MM.1S (cell line): ENCODE measurements at regions not wholly inside any gene's neighbourhood (a gene's known extent, or its start where the extent isn't known, plus 50 kb on each side); places are given as distances from the start of the nearest gene placed in this dataset.

Experiments used
- DNase-seq: peaks from one replicate; pipeline ENCODE4 v3.0.0-alpha.2; 2015
- H2AFZ ChIP-seq: fragments of 300-600 bp; sonication (generic); 2 replicates; pipeline ENCODE4 v1.6.0; 2016; ENCODE audit warnings: antibody characterized with exemption, low read length
- H3F3A ChIP-seq: fragments of 300-600 bp; sonication (generic); 2 replicates; pipeline ENCODE4 v1.6.1; 2016; ENCODE audit warnings: mild to moderate bottlenecking, antibody characterized with exemption, low read length, moderate library complexity, mixed read lengths; ENCODE audit not compliant: insufficient read depth
- H3K27ac ChIP-seq: fragments of 300-600 bp; sonication (generic); 2 replicates; pipeline ENCODE4 v1.5.1; 2016; ENCODE audit warnings: mild to moderate bottlenecking, low read length
- H3K27me3 ChIP-seq: fragments of 300-600 bp; sonication (generic); replicated peaks from 2 replicates; pipeline ENCODE4 v1.6.0; 2016; ENCODE audit warnings: low read length; ENCODE audit not compliant: insufficient read depth
- H3K36me3 ChIP-seq: fragments of 300-600 bp; sonication (generic); replicated peaks from 2 replicates; pipeline ENCODE4 v1.6.1; 2016; ENCODE audit warnings: mild to moderate bottlenecking, low read length, mixed read lengths; ENCODE audit not compliant: insufficient read depth
- H3K4me1 ChIP-seq: fragments of 300-600 bp; sonication (generic); 2 replicates; pipeline ENCODE4 v1.6.1; 2016; ENCODE audit warnings: low read length, mixed read lengths
- H3K4me2 ChIP-seq: fragments of 300-600 bp; sonication (generic); 2 replicates; pipeline ENCODE4 v1.6.0; 2016; ENCODE audit warnings: low read depth, low read length
- H3K4me3 ChIP-seq: fragments of 300-600 bp; sonication (generic); 2 replicates; pipeline ENCODE4 v1.5.1; 2016; ENCODE audit warnings: low read length, mixed read lengths
- H3K79me2 ChIP-seq: fragments of 300-600 bp; sonication (generic); 2 replicates; pipeline ENCODE4 v1.6.1; 2016; ENCODE audit warnings: mixed run types, low read length, mixed read lengths
- H3K9ac ChIP-seq: fragments of 300-600 bp; sonication (generic); 2 replicates; pipeline ENCODE4 v1.6.1; 2016; ENCODE audit warnings: low read length, mixed read lengths
- H3K9me2 ChIP-seq: fragments of 300-600 bp; sonication (generic); replicated peaks from 2 replicates; pipeline ENCODE4 v1.6.1; 2016; ENCODE audit warnings: mild to moderate bottlenecking, low read length, mixed read lengths; ENCODE audit not compliant: insufficient read depth
- H3K9me3 ChIP-seq: fragments of 300-600 bp; sonication (generic); replicated peaks from 2 replicates; pipeline ENCODE4 v1.6.1; 2016; ENCODE audit warnings: mild to moderate bottlenecking, low read length, mixed read lengths; ENCODE audit not compliant: insufficient read depth
- H4K20me1 ChIP-seq: fragments of 300-600 bp; sonication (generic); 2 replicates; pipeline ENCODE4 v1.6.1; 2016; ENCODE audit warnings: mild to moderate bottlenecking, low read length, moderate library complexity, mixed read lengths; ENCODE audit not compliant: insufficient read depth
- CTCF ChIP-seq: fragments of 300-600 bp; sonication (generic); IDR thresholded peaks from 2 replicates; pipeline ENCODE4 v1.5.1; 2016; ENCODE audit warnings: antibody characterized with exemption, low read length, mixed read lengths
- EZH2 ChIP-seq: fragments of 300-600 bp; sonication (generic); optimal IDR thresholded peaks from 2 replicates; pipeline ENCODE3; 2017; ENCODE audit warnings: low read depth, mild to moderate bottlenecking, antibody characterized with exemption, low read length, mixed read lengths
- EZH2phosphoT487 ChIP-seq: fragments of 300-600 bp; sonication (generic); IDR thresholded peaks from 2 replicates; pipeline ENCODE4 v1.6.1; 2018; ENCODE audit warnings: antibody characterized with exemption, low read length

DNA sequence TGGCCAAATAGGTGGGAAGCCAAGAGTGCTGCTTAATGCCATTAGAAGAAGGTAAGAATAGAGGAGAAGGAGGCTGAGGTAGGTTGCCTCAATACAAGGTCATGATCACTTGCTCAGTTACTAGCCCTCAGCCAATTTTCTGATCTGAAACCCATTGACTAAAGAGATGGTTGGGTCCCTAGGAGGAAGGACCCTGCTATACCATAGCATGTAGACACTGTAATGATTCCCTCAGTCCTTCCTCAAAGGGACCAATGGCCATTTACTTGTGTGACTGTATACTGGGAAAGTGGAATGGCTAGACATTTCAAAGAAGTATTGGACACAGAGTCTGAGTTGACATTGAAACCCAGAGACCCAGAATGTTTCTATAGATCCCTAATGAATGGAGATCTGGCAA lies 108.5 kb upstream of the MAP1B start:
- no peaks in the 10 kb centered on the region for H3K27me3 ChIP-seq
- no peaks in the 10 kb centered on the region for H4K20me1 ChIP-seq
- no peak overlapping the region for H3K9ac ChIP-seq
- no peaks in the 10 kb centered on the region for H3K9me3 ChIP-seq
- no peaks in the 10 kb centered on the region for H3F3A ChIP-seq
- H2AFZ ChIP-seq: no peak overlapping the region
- no peak for DNase-seq
- H3K4me2 ChIP-seq: no peak overlapping the region
- no peaks in the 10 kb centered on the region for H3K4me1 ChIP-seq
- no peak overlapping the region for H3K27ac ChIP-seq
- H3K79me2 ChIP-seq: no peaks in the 10 kb centered on the region
- H3K4me3 ChIP-seq: no peak overlapping the region
- H3K9me2 ChIP-seq: no peaks in the 10 kb centered on the region
- no peaks in the 10 kb centered on the region for H3K36me3 ChIP-seq
- TF ChIP-seq CTCF (no peak), EZH2phosphoT487 (no peak), EZH2 (no peak)

DNA sequence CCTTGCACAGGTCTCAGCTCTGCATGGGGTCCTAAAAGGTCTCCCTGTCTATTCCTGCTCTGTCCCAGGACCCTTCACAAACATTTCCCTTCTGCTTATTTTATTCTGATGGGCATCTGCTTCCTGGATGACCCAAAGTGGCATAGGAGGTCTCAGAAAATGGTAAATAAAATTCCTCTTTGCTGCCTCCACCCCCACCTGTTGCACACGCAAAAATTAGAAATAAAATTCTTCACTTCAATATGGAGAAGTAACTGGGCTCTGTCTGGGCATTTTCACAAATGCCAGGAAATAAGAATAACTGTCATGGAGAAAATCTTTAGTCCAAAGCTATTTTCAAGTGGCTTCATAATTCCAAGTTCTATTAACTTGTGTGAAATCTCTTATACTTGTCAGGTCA lies 106.6 kb upstream of the MAP1B start:
- H3K9me2 ChIP-seq: no peaks in the 10 kb centered on the region
- H3K79me2 ChIP-seq: no peaks in the 10 kb centered on the region
- no peaks in the 10 kb centered on the region for H3K9me3 ChIP-seq
- H2AFZ ChIP-seq: no peak overlapping the region
- H3K4me1 ChIP-seq: no peaks in the 10 kb centered on the region
- no peaks in the 10 kb centered on the region for H4K20me1 ChIP-seq
- H3F3A ChIP-seq: no peaks in the 10 kb centered on the region
- H3K4me2 ChIP-seq: no peak overlapping the region
- no peak for DNase-seq
- no peaks in the 10 kb centered on the region for H3K27me3 ChIP-seq
- no peak overlapping the region for H3K9ac ChIP-seq
- no peak overlapping the region for H3K27ac ChIP-seq
- no peak for TF ChIP-seq EZH2
- TF ChIP-seq EZH2phosphoT487: no peak
- no peak for TF ChIP-seq CTCF
- no peak overlapping the region for H3K4me3 ChIP-seq
- H3K36me3 ChIP-seq: no peaks in the 10 kb centered on the region

DNA sequence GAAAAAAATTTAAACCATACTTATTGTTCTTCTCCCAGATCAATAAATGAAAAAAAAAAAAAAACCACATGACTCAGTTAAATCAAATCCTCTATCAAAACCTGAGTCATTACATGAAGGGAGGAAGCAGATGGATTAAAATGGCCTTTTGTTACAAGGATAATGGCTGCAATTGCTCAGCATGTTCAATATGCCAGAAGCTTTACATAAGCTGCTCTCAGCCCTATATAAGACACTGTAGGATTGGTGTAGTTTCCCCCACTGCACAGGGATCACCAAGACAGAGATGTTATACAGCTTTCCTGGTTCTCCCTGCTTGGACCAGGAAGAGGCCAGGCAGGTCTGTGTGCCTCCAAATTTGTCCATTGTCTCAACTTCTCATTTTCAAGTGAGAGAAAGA lies 101.6 kb upstream of the MAP1B start:
- Histone ChIP-seq H3K79me2 (no peaks in the 10 kb centered on the region), H3K4me2 (no peak overlapping the region)
- no peak for TF ChIP-seq CTCF

GRCh38 chr5:72006361-72006760 lies 100.9 kb upstream of the MAP1B start:
- Histone ChIP-seq H3K4me2 (no peak overlapping the region), H4K20me1 (no peaks in the 10 kb centered on the region), H3K36me3 (no peaks in the 10 kb centered on the region), H2AFZ (no peak overlapping the region), H3K9me2 (no peaks in the 10 kb centered on the region), H3K9ac (no peak overlapping the region), H3K27ac (no peak overlapping the region), H3K9me3 (no peaks in the 10 kb centered on the region), H3K4me1 (no peaks in the 10 kb centered on the region), H3K4me3 (no peak overlapping the region), H3K27me3 (no peaks in the 10 kb centered on the region), H3F3A (no peaks in the 10 kb centered on the region), H3K79me2 (no peaks in the 10 kb centered on the region)
- TF ChIP-seq EZH2phosphoT487: no peak
- no peak for TF ChIP-seq CTCF
- no peak for TF ChIP-seq EZH2
- DNase-seq: no peak

More for the DNA sequence above, 101.6 kb upstream of the MAP1B start:
- Histone ChIP-seq H3K9me3 (no peaks in the 10 kb centered on the region), H3K9ac (no peak overlapping the region), H3K4me1 (no peaks in the 10 kb centered on the region), H2AFZ (no peak overlapping the region), H3K4me3 (no peak overlapping the region), H3K9me2 (no peaks in the 10 kb centered on the region), H3K36me3 (no peaks in the 10 kb centered on the region), H3K27me3 (no peaks in the 10 kb centered on the region), H4K20me1 (no peaks in the 10 kb centered on the region), H3F3A (no peaks in the 10 kb centered on the region), H3K27ac (no peak overlapping the region)
- no peak for DNase-seq
